ENCODE measurements at regions not wholly inside any gene's neighbourhood (a gene's known extent, or its start where the extent isn't known, plus 50 kb on each side); places are given as distances from the start of the nearest gene placed in this dataset.

GRCh38 chr6:153625089-153625488, 414.0 kb upstream of the OPRM1 start (continued):
- TF ChIP-seq KLF16 (CRISPR knock-in tag; IDR thresholded peaks at IDR 0.05), result no peak
- TF ChIP-seq ATM (IDR thresholded peaks at IDR 0.05; ENCODE audit: borderline replicate concordance), result no peak

GRCh38 chr6:153624528-153624927, 414.5 kb upstream of the OPRM1 start:
- H4K20me1 ChIP-seq (ENCODE audit: insufficient read depth, low read length), result no peaks in the 10 kb centered on the region
- 29% methylated on average over 1 of the region's 1 CpG for WGBS (ENCODE audit: low lambda C conversion rate)
- H2AFZ ChIP-seq (ENCODE audit: low read length), result no peak overlapping the region
- ChIA-PET CTCF (ENCODE audit: low intra/inter-chr PET ratio, low total read pairs) (no interaction called here), POLR2A (no interaction called here)
- H3K9ac ChIP-seq (ENCODE audit: insufficient read depth, low read depth, low read length), result no peak overlapping the region
- no peak overlapping the region for H3K4me3 ChIP-seq (replicated peaks in 1 of 3; ENCODE audit: insufficient read depth in 1 of 3, low read depth in 2 of 3, low read length in 3 of 3)
- in situ Hi-C loops (cut with HindIII; ENCODE audit: extremely low pct_ligation_motif_present, low pct_unique_long_range_greater_than_20kb), result no loop called here
- FAIRE-seq (no peak), ATAC-seq (no peak), DNase-seq (ENCODE audit: low spot score) (no peak)
- 0 out of 5 replicates have a peak, but pooled peaks cover 0 to 1% of the 10 kb centered on the region in 2 experiments for H3K27me3 ChIP-seq (ENCODE audit: control insufficient read depth in 1 of 2, insufficient read depth in 2 of 2, low read length in 2 of 2)
- no peaks in the 10 kb centered on the region; the same call in 1 of the 2 replicates for H3K4me1 ChIP-seq (ENCODE audit: insufficient read depth, low read length)
- TF ChIP-seq SRSF4 (IDR thresholded peaks at IDR 0.05; ENCODE audit: low read depth, low read length, poor library complexity, severe bottlenecking) (no peak), EP300 (IDR thresholded peaks at IDR 0.05; ENCODE audit: low read depth in 2 of 2, low read length in 2 of 2) (no peak), EP300 (CRISPR knock-in tag; IDR thresholded peaks at IDR 0.05; ENCODE audit: borderline replicate concordance) (no peak), ZNF207 (IDR thresholded peaks at IDR 0.05; ENCODE audit: borderline replicate concordance) (no peak), SMARCC2 (IDR thresholded peaks at IDR 0.05) (no peak), ZSCAN22 (CRISPR knock-in tag; IDR thresholded peaks at IDR 0.05) (no peak)
- TF ChIP-seq, protein P1, sequence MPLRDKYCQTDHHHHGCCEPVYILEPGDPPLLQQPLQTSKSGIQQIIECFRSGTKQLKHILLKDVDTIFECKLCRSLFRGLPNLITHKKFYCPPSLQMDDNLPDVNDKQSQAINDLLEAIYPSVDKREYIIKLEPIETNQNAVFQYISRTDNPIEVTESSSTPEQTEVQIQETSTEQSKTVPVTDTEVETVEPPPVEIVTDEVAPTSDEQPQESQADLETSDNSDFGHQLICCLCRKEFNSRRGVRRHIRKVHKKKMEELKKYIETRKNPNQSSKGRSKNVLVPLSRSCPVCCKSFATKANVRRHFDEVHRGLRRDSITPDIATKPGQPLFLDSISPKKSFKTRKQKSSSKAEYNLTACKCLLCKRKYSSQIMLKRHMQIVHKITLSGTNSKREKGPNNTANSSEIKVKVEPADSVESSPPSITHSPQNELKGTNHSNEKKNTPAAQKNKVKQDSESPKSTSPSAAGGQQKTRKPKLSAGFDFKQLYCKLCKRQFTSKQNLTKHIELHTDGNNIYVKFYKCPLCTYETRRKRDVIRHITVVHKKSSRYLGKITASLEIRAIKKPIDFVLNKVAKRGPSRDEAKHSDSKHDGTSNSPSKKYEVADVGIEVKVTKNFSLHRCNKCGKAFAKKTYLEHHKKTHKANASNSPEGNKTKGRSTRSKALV (CRISPR knock-in tag; IDR thresholded peaks at IDR 0.05), result no peak
- H3K9me3 ChIP-seq (ENCODE audit: low read length), result no peaks in the 10 kb centered on the region
- H3K36me3 ChIP-seq (replicated peaks in 1 of 2; ENCODE audit: control insufficient read depth in 1 of 2, insufficient read depth in 2 of 2, low read length in 2 of 2), result no peaks in the 10 kb centered on the region
- no peak overlapping the region for H3K4me2 ChIP-seq (ENCODE audit: low read depth, low read length)
- BruUV-seq (replicated peaks), result no TSS peak
- intact Hi-C loops (cut with micrococcal nuclease; ENCODE audit: unreplicated experiment), result no loop called here
- no peaks in the 10 kb centered on the region for H3K79me2 ChIP-seq (ENCODE audit: insufficient read depth, low read length)
- no peak overlapping the region for H3K27ac ChIP-seq (ENCODE audit: extremely low read length, insufficient read depth, low read length)
